ENCODE measurements at regions not wholly inside any gene's neighbourhood (a gene's known extent, or its start where the extent isn't known, plus 50 kb on each side); places are given as distances from the start of the nearest gene placed in this dataset.

GRCh38 chr3:5309171-5309570, 121.7 kb downstream of the EDEM1 start:
- Mint-ChIP-seq H3K4me3 (ENCODE audit: unreplicated experiment) (no peak overlapping the region), H3K27ac (ENCODE audit: unreplicated experiment) (no peak overlapping the region), H3K9me3 (ENCODE audit: unreplicated experiment) (no peaks in the 10 kb centered on the region), H3K27me3 (ENCODE audit: unreplicated experiment) (no peaks in the 10 kb centered on the region), H3K36me3 (ENCODE audit: unreplicated experiment) (no peaks in the 10 kb centered on the region), H3K4me1 (ENCODE audit: unreplicated experiment) (no peaks in the 10 kb centered on the region)
- no peak for TF ChIP-seq CTCF (IDR thresholded peaks at IDR 0.05)
- DNase-seq (ENCODE audit: extremely low spot score, unreplicated experiment) = no peak

GRCh38 chr3:5309602-5310001, 122.1 kb downstream of the EDEM1 start:
- H3K27ac Mint-ChIP-seq (ENCODE audit: unreplicated experiment) = no peak overlapping the region
- DNase-seq (ENCODE audit: extremely low spot score, unreplicated experiment) = no peak
- no peak overlapping the region for H3K4me3 Mint-ChIP-seq (ENCODE audit: unreplicated experiment)
- H3K36me3 Mint-ChIP-seq (ENCODE audit: unreplicated experiment) = no peaks in the 10 kb centered on the region
- H3K27me3 Mint-ChIP-seq (ENCODE audit: unreplicated experiment) = no peaks in the 10 kb centered on the region
- no peak for TF ChIP-seq CTCF (IDR thresholded peaks at IDR 0.05)
- no peaks in the 10 kb centered on the region for H3K4me1 Mint-ChIP-seq (ENCODE audit: unreplicated experiment)
- H3K9me3 Mint-ChIP-seq (ENCODE audit: unreplicated experiment) = no peaks in the 10 kb centered on the region

GRCh38 chr3:5310509-5310908, 123.0 kb downstream of the EDEM1 start:
- no peak overlapping the region for H3K4me3 Mint-ChIP-seq (ENCODE audit: unreplicated experiment)
- no peak for DNase-seq (ENCODE audit: extremely low spot score, unreplicated experiment)
- no peaks in the 10 kb centered on the region for H3K36me3 Mint-ChIP-seq (ENCODE audit: unreplicated experiment)
- no peaks in the 10 kb centered on the region for H3K27me3 Mint-ChIP-seq (ENCODE audit: unreplicated experiment)
- no peaks in the 10 kb centered on the region for H3K9me3 Mint-ChIP-seq (ENCODE audit: unreplicated experiment)
- H3K27ac Mint-ChIP-seq (ENCODE audit: unreplicated experiment) = no peak overlapping the region
- H3K4me1 Mint-ChIP-seq (ENCODE audit: unreplicated experiment) = no peaks in the 10 kb centered on the region
- no peak for TF ChIP-seq CTCF (IDR thresholded peaks at IDR 0.05)

GRCh38 chr3:5312290-5312689, 124.8 kb downstream of the EDEM1 start:
- Mint-ChIP-seq H3K36me3 (ENCODE audit: unreplicated experiment) (no peaks in the 10 kb centered on the region), H3K4me1 (ENCODE audit: unreplicated experiment) (no peaks in the 10 kb centered on the region), H3K4me3 (ENCODE audit: unreplicated experiment) (no peak overlapping the region), H3K27me3 (ENCODE audit: unreplicated experiment) (no peaks in the 10 kb centered on the region), H3K27ac (ENCODE audit: unreplicated experiment) (no peak overlapping the region), H3K9me3 (ENCODE audit: unreplicated experiment) (no peaks in the 10 kb centered on the region)
- no peak for TF ChIP-seq CTCF (IDR thresholded peaks at IDR 0.05)
- no peak for DNase-seq (ENCODE audit: extremely low spot score, unreplicated experiment)

GRCh38 chr3:5314897-5315296, 127.4 kb downstream of the EDEM1 start:
- TF ChIP-seq CTCF (IDR thresholded peaks at IDR 0.05) = no peak
- H3K36me3 Mint-ChIP-seq (ENCODE audit: unreplicated experiment) = no peaks in the 10 kb centered on the region
- H3K4me3 Mint-ChIP-seq (ENCODE audit: unreplicated experiment) = no peak overlapping the region
- H3K4me1 Mint-ChIP-seq (ENCODE audit: unreplicated experiment) = no peaks in the 10 kb centered on the region
- H3K27ac Mint-ChIP-seq (ENCODE audit: unreplicated experiment) = no peak overlapping the region
- DNase-seq (ENCODE audit: extremely low spot score, unreplicated experiment) = no peak
- H3K9me3 Mint-ChIP-seq (ENCODE audit: unreplicated experiment) = no peaks in the 10 kb centered on the region
- no peaks in the 10 kb centered on the region for H3K27me3 Mint-ChIP-seq (ENCODE audit: unreplicated experiment)

Data from osteocyte (in vitro differentiated cells).